CD4-positive, alpha-beta T cell treated with Interleukin-12 subunit alpha and Interleukin-12 subunit beta, for 1 hour (primary cell): ENCODE measurements at regions not wholly inside any gene's neighbourhood (a gene's known extent, or its start where the extent isn't known, plus 50 kb on each side); places are given as distances from the start of the nearest gene placed in this dataset.
"Not testable (repeated sequence)": the region's sequence is repeated elsewhere in the genome, so short reads cannot be mapped to it uniquely, and the experiment has no call there.

ENCODE experiments used
- DNase-seq: peaks from one replicate; pipeline ENCODE4 v3.0.0-alpha.2; 2020

DNA sequence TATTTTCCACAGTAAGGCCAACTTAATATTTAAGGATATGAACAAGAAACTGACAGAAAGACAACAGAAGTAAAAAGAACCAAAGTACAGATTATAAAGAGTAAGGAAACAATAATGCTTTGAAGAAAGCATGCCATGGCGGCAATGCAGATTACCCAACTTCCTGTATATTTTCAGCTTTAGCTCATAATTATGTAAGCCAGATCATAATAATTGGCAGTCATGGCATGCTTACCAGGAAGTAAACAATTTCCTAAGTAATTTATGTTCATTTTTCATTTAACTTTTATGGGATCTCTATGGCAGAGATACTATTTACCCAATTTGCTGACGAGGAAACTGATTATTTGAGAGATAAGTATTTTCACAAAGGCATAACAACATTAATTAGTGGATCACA is 988.7 kb downstream of the HACE1 start:
- DNase-seq = no peak

DNA sequence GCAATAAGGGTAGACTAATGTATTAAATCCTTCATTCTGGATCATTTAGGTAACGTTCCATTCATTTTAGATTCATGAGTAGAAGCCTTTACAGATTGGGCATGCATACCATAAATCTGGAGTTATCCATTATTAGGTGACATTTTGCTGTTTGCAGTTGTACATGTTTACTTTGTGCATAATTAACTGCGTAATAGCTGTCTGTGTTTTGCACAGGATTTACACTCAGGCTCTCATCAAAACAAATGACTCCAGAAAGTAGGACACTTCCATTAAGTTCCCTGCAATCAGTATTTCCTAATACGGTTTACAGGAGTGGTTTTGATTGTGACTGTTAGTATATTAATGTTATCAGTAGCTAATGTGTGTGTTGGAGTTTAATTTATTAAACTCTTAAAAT is 997.4 kb downstream of the HACE1 start:
- no peak for DNase-seq

DNA sequence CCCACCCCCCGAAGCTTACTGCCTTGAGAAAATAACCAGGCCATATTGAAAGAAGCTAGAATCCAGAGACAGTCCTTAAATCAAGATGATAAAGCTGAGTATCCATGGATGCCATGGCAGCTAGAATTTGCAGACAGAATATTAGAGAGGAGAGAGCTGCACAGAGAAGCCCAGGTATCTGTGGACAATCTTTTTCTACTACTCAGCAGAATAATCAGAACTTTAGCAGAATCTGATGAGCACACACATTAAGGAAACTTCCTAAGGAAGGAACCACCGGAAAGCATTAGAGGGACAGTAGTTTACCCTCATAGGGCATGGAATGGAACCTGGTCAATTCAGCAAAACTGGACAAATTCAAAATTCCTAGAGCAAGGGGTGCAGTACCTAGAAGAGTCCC is 1001.7 kb downstream of the HACE1 start:
- no peak for DNase-seq

DNA sequence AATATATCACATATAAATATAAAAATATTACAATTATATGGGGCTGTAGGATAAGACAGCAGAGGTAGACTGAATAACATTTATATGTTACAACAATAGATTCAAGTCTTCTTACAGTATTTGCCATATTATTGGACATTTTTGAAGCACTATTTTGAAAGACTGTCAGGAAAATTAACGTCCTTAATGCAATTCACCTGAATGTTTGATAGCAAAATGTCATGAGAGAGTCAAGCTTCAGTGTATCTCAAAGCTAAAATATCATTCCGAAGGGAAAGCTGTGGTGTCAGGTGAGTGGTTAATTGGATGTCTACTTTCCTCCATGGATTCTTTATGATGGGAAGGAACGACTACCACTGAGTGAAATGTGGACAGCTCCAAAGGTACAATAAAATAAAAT is 1004.0 kb downstream of the HACE1 start:
- DNase-seq = no peak

DNA sequence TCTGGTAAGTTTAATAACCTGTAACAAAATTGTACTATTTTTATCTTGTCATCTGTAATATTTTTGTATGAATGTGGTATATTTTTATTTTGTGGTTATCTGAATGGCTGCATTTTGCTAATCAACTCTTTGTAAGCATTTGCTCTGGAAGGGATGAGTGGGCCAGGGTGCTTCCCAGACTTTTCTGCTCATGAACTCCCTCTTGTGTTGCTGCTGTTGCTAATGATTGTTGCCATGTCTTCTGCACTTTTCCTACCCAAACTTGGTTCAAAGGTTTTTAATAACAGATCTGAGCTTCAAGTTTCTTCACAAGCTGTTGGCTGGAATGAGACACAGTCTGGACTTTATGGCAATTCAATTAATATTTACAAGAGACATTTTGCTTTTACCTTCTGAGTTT is 1005.7 kb downstream of the HACE1 start:
- DNase-seq = no peak

DNA sequence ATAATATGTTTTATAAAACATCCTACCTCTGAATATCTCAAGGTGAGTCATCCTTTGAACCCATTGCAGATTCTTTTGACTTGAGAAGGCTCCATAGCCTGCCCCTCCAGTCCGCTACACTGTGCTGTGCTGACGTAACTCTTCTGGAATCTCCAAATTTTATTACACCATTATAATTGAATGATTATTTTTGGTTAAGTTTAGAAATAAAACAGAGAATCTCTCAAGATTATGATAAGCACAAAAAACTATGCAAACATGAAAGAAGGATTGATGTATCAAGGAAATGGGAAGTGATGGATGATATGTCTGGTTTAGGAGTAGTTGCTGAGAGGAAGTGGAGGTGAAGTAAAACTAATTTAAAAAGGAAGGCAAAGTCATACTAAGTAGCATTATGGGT is 1021.3 kb downstream of the HACE1 start:
- no peak for DNase-seq

DNA sequence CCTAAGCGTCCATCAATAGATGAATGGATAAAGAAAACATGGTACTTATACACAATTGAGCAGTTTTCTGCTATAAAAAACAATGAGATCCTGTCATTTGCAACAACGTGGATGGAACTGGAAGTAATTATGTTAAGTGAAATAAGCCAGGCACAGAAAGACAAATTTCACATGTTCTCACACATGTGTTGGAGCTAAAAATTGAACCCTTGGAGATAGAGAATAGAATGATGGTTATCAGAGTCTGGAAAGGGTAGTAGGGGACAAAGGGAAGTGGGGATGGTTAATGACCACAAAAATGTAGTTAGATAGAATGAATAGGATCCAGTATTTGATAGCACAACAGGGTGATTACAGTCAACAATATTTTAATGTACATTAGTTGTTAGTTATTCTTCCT is 1033.5 kb downstream of the HACE1 start:
- no peak for DNase-seq

DNA sequence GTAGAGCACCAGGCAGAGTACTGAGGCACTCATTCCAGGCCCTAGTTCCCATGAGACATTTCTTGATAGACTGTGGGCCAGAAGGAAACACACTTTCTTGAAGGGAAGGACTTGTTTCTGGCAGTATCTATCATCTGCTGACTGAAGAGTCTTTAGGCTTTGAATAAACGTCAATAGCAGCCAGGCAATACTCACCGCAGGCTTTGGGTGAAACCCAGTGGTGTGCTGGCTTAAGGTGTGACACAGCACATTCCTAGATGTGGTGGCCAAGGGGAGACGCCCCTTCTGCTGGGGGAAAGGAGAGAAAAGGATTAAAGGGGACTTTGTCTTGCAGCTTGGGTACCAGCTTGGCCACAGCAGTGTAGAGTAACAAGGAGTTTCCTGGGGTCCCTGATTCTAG is 1039.6 kb downstream of the HACE1 start:
- no peak for DNase-seq

DNA sequence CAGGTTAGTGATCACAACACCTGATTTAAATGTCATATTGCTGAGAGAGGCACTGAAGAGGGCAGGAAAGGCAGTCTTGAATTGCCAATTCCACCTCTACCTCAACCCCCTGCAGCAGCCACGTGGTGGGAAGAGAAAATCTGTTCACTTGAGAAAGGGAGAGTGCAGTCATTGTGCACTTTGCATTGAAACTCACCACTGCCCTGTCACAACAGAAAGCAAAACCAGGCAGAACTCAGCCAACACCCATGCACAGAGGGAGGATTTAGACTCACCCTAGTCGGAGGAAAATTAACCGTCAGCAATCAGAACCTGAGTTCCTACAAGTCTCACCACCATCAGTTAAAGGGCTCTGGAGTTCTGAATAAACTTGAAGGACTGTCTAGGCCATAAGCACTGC is 1040.2 kb downstream of the HACE1 start:
- DNase-seq = no peak

DNA sequence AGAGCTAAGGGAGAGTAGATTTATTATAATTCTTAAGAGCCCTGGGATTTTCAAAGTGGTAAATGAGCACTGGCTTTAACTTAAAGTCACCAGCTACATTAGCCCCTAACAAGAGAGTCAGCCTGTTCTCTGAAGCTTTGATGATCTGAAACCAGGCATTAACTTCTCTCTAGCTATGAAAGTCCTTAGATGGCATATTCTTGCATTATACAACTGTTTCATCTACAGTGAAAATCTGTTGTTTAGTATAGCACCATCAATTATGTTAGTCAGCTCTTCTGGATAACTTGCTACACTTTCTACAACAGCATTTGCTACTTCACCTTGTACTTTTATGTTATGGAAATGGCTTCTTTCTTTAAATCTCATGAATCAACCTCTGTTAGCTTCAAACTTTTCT is 1046.7 kb downstream of the HACE1 start:
- no peak for DNase-seq

DNA sequence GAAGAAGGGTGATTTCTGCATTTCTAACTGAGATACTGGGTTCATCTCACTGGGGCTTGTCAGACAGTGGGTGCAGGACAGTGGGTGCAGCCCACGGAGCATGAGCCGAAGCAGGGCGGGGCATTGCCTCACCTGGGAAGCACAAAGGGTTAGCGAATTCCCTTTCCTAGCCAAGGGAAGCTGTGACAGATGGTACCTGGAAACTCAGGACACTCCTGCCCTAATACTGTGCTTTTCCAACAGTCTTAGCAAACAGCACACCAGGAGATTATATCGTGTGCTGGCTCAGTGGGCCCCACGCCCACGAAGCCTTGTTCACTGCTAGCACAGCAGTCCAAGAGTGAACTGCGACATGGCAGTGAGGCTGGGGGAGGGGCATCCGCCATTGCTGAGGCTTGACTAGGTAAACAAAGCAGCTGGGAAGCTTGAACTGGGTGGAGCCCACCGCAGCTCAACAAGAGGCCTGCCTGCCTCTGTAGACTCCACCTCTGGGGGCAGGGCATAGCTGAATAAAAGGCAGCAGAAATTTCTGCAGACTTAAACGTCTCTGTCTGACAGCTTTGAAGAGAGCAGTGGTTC is 1057.7 kb downstream of the HACE1 start:
- not testable (repeated sequence) for DNase-seq

DNA sequence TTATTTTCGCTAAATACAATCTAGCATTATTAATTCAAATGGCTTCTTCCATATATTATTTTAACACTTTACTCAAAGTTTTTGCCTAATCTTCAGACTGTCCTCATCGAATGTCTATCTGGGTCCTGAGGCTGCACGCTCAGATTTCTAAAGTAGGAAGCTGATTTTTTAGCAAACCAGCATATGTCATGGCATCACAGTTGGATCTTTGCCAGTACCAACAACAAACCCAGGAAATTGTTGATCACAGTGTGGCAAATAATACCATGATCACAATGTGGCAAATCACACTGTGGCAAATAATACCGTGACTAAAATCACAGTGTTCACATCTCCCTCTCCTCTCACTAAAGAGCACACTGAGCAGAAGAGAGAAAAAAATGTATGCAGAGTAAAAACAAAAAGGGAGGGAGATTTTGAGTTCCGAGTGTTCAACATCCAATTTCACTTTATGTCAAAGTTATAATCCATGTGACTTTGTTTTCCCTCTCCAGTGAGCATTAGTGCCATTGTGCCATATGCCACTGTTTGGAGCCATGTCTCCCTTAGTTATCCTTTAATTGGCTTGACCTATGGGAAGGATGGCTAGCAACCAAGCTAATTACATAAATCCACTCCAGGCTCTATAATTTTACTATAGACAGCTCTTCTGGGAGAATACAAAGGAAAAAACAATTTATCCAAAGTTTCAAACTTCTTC is 1059.6 kb downstream of the HACE1 start:
- no peak for DNase-seq

DNA sequence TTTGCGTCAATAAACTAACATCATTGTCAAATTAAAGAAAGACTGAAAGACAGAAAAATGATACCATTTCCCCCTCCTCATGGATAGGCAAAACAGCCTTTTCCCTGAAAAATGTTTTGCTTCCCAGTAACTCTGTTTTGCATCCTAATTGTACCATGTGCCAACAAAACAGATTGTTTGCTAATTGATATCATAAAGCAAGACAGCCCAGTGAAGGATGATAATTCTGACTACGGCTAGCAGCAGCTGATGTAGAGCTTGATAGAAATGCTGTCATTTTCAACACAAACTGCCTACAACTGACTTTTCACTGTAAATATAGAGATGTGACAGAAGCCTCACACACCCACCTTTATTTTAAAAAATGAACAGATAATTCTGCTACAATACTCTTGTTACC is 1061.6 kb downstream of the HACE1 start:
- no peak for DNase-seq

DNA sequence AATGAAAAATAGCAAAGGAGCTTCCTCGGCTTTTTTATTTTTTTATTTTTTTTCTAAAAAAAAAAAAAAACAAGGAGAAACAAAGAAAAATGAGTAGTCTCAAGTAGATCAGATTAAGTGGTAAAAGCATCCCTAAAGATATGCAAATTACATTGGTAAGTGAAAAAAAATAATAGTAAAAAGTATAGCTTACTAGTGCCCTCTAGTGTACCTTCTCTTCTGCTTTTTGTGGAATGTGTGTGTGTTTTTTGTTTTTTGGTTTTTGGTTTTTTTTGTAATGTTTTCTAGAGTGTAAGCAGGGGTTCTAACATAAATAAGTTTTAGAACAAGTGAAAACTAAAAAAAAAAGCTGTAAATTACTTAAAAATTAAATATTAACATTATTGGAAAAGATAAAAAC is 1062.0 kb downstream of the HACE1 start:
- DNase-seq = no peak

DNA sequence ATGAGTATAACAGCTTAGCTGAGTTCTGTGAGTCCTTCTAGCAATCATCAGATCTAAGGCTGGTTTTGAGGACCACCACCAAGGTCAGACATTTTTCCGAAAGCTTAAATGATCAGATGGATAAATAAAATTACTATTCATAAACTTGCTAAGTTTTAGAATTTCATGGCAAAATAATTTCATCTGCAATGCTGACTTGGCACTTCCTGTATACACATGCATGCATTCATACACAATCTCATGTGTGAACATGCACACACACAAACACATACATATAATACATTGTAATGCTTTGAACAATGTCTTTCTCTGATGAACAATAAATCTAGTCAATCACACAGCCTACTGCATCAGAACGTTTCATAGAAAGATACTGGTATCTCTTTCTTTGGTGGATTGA is 1068.3 kb downstream of the HACE1 start:
- DNase-seq = no peak

DNA sequence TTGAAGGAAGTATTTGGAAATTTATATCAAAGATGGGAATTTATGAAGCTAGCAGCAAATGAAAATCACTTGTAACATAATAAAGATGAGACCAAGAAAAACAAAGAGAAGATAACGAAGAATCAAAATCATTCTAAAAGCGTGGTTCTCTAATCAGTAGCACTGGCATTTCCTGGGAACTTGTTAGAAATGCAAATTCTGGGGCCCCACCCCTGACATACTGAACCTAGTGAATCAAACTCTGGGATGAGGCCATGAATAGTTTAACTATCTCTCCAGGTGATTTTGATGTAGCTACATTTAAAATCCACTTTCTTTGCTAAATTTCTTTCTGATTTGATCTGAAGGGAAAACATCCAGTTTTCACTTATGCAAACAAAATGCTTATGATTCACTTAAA is 1075.6 kb downstream of the HACE1 start:
- DNase-seq = no peak

DNA sequence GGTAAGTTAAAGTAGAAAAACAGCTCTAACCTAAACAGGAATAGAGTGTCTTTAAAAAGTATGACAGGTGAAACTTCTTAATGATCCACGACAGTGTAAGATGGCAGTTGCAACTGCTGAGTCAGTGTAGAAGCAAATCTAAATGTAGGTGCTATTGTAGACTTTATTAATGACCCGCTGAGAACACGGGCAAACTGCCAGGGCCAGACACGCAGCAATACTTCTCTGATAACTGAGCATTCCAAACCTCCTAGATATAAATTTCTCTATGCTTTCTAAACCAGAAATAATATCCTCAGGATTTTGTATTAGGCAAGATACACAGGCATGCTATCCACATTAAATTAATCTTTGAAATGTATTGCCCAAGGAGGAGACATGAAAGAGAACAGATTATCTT is 1076.4 kb downstream of the HACE1 start:
- no peak for DNase-seq

DNA sequence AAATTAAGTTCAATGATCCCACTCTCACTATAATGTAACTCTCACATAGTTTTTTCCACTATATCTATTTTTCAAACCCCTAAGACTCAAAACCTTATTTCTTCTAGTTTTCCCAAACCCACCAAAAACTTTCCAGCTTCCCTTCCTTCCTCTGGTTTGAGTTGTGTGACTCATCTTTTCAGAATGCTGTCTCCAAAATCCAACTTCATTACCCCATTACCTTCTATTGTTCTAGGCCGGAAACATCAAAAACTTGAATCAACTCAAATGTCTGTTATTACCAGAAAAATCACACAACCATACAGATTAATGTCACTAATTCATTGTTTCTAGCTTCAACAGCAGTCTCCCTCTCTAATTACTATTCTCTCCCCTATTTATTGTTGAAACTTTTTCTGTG is 1090.3 kb downstream of the HACE1 start:
- no peak for DNase-seq

DNA sequence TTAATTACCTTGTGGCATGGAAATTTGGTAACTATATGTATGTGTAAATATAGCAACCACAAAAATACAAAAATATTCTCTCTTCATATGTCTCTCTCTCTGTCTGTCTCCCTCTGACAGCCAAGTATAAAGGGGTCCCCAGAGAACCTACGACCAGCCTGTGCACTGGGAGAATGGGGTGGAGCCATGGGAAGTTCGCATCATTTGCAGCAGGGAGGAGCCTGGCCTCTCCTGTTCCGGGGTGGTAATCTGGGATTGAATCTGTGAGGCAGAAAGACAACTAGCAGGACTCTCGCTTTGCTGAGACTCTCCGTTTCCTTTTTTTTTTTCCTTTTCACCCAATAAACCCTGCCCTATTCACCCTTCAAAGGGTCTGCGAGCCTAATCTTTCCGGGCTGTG is 1109.1 kb downstream of the HACE1 start:
- no peak for DNase-seq

DNA sequence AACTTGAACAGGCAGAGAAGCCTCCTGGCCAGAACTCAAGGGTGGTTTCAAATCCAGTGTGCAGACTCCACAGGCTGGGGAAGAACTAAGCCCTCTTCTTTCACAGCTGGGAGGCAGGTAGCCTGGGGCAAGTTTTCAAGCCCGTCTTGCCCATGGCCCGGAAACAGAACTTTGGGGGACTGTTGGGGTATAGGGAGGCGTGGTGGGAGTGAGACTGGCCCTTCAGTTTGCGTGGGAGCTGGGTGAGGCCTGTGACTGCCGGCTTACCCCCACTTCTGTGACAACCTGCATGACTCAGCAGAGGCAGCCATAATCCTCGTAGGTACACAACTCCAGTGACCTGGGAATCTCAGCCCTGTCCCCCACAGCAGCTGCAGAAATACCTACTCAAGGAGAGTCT is 1125.7 kb downstream of the HACE1 start:
- no peak for DNase-seq

DNA sequence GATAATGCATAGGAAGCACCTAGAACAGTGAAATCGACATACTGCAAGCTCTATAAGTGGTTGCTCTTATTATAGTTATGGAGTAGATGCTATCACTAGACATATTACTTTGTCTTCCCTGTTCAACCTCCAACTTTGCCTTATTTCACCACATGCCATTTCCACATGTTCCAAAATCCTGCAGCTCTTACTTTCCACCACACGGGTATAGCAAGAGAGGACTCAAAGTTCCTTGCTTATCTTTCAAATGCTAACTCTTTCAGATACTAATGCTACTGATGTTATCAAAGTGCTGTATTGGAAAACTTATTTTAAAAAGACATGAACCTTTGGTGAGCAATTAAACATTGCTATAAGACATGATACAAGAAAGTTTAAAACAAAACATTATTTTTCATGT is 1130.1 kb downstream of the HACE1 start:
- no peak for DNase-seq

DNA sequence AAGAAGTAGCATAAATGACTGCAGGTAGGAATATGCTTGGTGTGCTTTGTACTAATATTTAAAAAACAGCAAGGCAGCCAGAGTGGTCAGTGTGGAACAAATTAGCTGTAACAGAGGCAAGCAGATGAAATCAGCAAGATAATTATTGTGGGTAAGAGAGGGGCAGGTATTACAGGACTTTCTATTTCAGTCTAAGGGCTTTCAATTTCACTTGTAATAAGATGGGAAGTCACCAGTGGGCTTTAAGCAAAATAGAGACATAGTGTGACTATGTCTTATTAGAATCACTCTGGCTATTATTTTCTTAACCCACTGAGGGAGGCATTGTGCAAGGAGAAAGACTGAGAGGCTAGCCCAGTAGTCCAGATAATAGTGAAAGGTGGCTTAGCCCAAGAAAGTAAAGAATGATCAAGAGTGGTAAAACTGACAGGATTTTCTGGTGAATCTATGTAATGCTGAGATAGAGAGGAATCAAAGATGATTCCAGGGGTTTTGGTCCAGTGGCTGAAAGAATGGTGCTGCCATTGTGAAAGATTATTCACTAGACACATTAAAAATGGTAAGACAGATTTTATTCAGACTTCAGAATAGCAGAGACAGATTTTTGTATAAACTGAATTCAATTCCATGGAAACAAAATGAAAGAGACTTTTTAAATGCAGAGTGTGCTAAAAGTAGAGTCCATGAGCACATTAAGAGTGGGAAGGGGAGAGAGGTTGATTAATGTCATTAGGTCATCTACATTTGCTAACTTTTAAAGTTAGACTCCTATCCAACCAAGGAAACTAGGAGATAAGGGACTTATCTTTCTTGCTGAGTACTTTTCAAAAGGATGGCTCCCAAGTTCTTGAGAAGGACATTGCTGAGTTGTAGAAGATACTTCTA is 1136.0 kb downstream of the HACE1 start:
- no peak for DNase-seq

DNA sequence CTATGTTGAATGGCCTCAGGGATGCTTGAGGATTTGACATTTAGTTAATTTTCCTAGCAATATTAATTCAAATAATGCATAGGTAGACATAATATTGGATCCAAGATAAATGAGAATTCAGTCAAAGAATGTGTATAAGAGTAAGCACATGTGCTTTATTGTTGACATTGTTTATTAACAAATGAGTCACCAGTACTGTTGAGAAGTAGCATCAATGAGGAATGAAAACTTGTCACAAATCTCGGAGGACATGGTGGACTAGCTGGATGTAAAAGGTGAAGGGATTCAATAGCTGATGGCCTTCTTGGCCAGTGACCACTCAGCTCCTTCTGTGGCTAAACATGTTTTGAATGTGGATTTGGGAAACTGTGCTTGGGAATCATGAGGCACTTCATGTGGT is 1137.0 kb downstream of the HACE1 start:
- no peak for DNase-seq

DNA sequence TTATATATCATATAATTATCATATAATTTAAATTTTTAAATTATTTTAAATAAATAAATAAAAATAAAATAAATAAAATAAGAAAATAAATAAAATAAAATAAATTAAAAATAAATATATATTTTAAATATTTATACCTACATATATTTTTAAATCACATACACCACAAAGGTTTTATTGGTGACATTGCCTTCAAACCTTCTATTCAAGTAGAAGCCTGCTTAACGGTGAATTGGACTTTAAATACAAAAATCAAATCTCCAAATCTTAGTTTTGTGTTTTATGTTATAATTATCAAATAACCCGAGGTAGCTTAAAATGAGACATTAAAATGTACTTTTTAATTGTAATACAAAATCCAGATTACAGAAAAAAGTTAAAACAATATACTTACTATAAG is 1137.8 kb downstream of the HACE1 start:
- no peak for DNase-seq
